HepG2 (cell line): ENCODE measurements at regions not wholly inside any gene's neighbourhood (a gene's known extent, or its start where the extent isn't known, plus 50 kb on each side); places are given as distances from the start of the nearest gene placed in this dataset.
"Not testable (repeated sequence)": the region's sequence is repeated elsewhere in the genome, so short reads cannot be mapped to it uniquely, and the experiment has no call there.

ENCODE experiments used
- ATAC-seq: fragments of 200-7000 bp; cut with Tn5 transposase; 3 replicates; pipeline ENCODE4 v1.9.1; 2020; ENCODE audit warnings: mild to moderate bottlenecking, moderate library complexity
- BruUV-seq: library from RNA; stranded (reverse); fragments of 400-500 nt; replicated peaks from 2 replicates; lab custom pipeline; 2021; lab: Mats Ljungman, UMichigan
- CTCF ChIA-PET: fragments of 300-600 bp; formaldehyde crosslinking; extraction: SDS; loops from one replicate; lab custom pipeline; 2021; ENCODE audit warnings: low total read pairs, inconsistent platforms, low intra/inter-chr PET ratio; lab: Yijun Ruan, JAX
- POLR2A ChIA-PET: fragments of 350-600 bp; sonication (Branson Sonifier 250); formaldehyde crosslinking; loops from one replicate; lab custom pipeline; 2020; ENCODE audit warnings: antibody characterized with exemption, inconsistent platforms; lab: Yijun Ruan, JAX
- DNase-seq: peaks from one replicate; pipeline ENCODE4 v3.0.0-alpha.2; 2015; ENCODE audit warnings: low spot score
- FAIRE-seq: peaks from 3 replicates; lab custom pipeline; 2011; peaks lifted over from hg19 to GRCh38; lab: Jason Lieb, UNC
- H2AFZ ChIP-seq: one replicate; pipeline ENCODE4 v1.6.1; 2011; ENCODE audit warnings: low read length, inconsistent platforms
- H3K27ac ChIP-seq: fragments of 300-600 bp; 3 replicates; pipeline ENCODE4 v1.8.0; 2011; ENCODE audit warnings: mixed run types, mild to moderate bottlenecking, mixed read lengths, low read length, inconsistent platforms; ENCODE audit not compliant: insufficient read depth; ENCODE audit errors: extremely low read length
- H3K27me3 ChIP-seq, 2 experiments: fragments of 200-600 bp in 1 of 2; 2 replicates in 1 of 2; 3 replicates in 1 of 2; pipeline versions ENCODE4 v1.6.0 to v1.8.0; 2011; ENCODE audit warnings: low read length in 2 of 2, mild to moderate bottlenecking in 2 of 2, moderate library complexity in 2 of 2, inconsistent platforms in 1 of 2; ENCODE audit not compliant: insufficient read depth in 2 of 2, control insufficient read depth in 1 of 2
- H3K36me3 ChIP-seq, 2 experiments: fragments of 200-600 bp in 1 of 2; replicated peaks in 1 of 2; 2 replicates in 1 of 2; 3 replicates in 1 of 2; pipeline versions ENCODE4 v1.5.1 to v1.8.0; 2011; ENCODE audit warnings: low read length in 2 of 2, inconsistent platforms in 1 of 2; ENCODE audit not compliant: insufficient read depth in 2 of 2, control insufficient read depth in 1 of 2
- H3K4me1 ChIP-seq: 2 replicates; pipeline ENCODE4 v1.5.1; 2012; ENCODE audit warnings: low read length, inconsistent platforms; ENCODE audit not compliant: insufficient read depth
- H3K4me2 ChIP-seq: 2 replicates; pipeline ENCODE4 v1.6.0; 2011; ENCODE audit warnings: low read depth, low read length, inconsistent platforms
- H3K4me3 ChIP-seq, 3 experiments: fragments of 200-600 bp in 1 of 3; sonication (generic), shearing (Covaris generic) in 1 of 3; replicated peaks in 1 of 3; 2 replicates each; pipeline ENCODE4 v1.5.1; 2011 to 2016; ENCODE audit warnings: low read length in 3 of 3, inconsistent platforms in 2 of 3, low read depth in 2 of 3, mild to moderate bottlenecking in 2 of 3, control low read depth in 1 of 3, mixed read lengths in 1 of 3; ENCODE audit not compliant: insufficient read depth in 1 of 3
- H3K79me2 ChIP-seq: one replicate; pipeline ENCODE4 v1.6.1; 2011; ENCODE audit warnings: low read length, inconsistent platforms; ENCODE audit not compliant: insufficient read depth
- H3K9ac ChIP-seq: 2 replicates; pipeline ENCODE4 v1.6.0; 2011; ENCODE audit warnings: mild to moderate bottlenecking, low read depth, low read length, inconsistent platforms; ENCODE audit not compliant: insufficient read depth
- H3K9me3 ChIP-seq: 2 replicates; pipeline ENCODE4 v1.5.1; 2012; ENCODE audit warnings: mild to moderate bottlenecking, low read length
- H4K20me1 ChIP-seq: 2 replicates; pipeline ENCODE4 v1.6.0; 2011; ENCODE audit warnings: inconsistent platforms, mild to moderate bottlenecking, low read length, moderate library complexity; ENCODE audit not compliant: insufficient read depth
- KLF15 ChIP-seq: sonication (generic); formaldehyde crosslinking; IDR thresholded peaks from 2 replicates; pipeline ENCODE4 v1.8.1; 2023; ENCODE audit warnings: borderline replicate concordance, mild to moderate bottlenecking, inconsistent platforms, missing genetic modification reagents, mixed read lengths
- XBP1 ChIP-seq: sonication (generic); formaldehyde crosslinking; IDR thresholded peaks from 2 replicates; pipeline ENCODE4 v1.5.0; 2020; ENCODE audit warnings: missing genetic modification reagents
- ZNF354B ChIP-seq: sonication (generic); formaldehyde crosslinking; IDR thresholded peaks from 2 replicates; pipeline ENCODE4 v1.8.0; 2022; ENCODE audit warnings: mild to moderate bottlenecking, missing genetic modification reagents
- WGBS: methylation state at CpG from one replicate; pipeline ENCODE4 v1.1.6; 2017; ENCODE audit warnings: low lambda C conversion rate; 5-methylcytosine and 5-hydroxymethylcytosine counted together
- in situ Hi-C: cut with HindIII; loops from 2 replicates; pipeline ENCODE4 v1.10.0; 2017; ENCODE audit warnings: low pct_unique_long_range_greater_than_20kb; ENCODE audit not compliant: extremely low pct_ligation_motif_present
- intact Hi-C: fragments of 100-400 bp; cut with micrococcal nuclease; formaldehyde crosslinking; loops from one replicate; pipeline ENCODE4 v1.10.0; 2022; ENCODE audit not compliant: unreplicated experiment
- TF ChIP-seq, protein P1 (sequence below): fragments of 450-650 bp; IDR thresholded peaks from 2 replicates; pipeline ENCODE4 v1.6.1; 2017; ENCODE audit warnings: mild to moderate bottlenecking
- TF ChIP-seq, protein P2 (sequence below): sonication (generic); formaldehyde crosslinking; IDR thresholded peaks from 2 replicates; pipeline ENCODE4 v1.9.0; 2021; ENCODE audit warnings: missing genetic modification reagents, borderline replicate concordance

DNA sequence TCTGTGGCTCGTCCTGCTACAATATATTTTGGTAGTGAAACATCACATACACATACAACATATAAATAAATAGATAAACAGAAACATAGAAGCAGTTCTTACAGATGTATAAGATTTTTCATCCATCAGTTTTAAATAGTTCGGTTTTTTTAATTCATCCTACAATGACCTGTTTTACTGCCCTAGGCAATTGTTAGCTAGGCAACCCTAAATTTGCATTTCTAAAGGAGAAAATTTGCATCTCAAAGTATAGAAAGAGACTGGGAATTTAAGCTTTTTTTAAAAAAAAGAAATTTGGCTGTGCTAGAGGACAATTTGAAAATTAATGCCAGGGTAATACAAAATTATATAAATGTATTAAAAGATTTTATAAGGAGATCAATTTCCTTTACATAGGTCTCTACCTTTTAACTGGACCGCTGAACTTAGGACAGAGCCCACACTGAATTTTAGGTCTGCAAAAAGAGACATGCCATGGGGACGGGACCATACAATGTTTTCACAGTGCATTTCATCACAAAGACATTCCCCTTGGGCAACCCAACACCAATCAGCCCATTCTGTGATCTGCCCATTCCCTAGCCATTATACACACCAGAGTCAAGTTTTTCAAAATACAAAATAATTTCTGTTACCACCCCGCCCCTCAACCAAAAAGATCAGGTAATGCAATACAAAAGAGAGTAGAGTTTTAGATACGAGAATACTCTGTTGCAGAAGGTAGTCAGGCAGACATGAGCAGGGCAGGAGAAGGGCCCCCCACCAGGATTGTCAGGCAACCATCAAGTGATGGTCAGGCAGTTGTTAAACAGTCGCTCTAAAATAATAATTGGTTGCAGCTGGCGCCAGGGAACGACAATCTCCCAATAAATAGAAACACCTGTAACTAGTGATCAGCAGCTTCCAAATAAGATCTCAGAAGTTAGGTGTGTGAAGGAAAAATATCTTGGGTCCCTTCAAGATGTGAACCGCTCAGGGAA lies 299.7 kb upstream of the SGCG start:
- Histone ChIP-seq H3K9ac (no peak overlapping the region), H3K9me3 (no peaks in the 10 kb centered on the region), H2AFZ (no peak overlapping the region), H3K4me1 (no peaks in the 10 kb centered on the region), H3K4me2 (no peak overlapping the region), H3K79me2 (no peaks in the 10 kb centered on the region), H3K4me3 (no peak overlapping the region), H3K27me3 (no peaks in the 10 kb centered on the region), H4K20me1 (no peaks in the 10 kb centered on the region), H3K36me3 (no peaks in the 10 kb centered on the region), H3K27ac (no peak overlapping the region)
- BruUV-seq, result no TSS peak
- ChIA-PET POLR2A (no interaction called here), CTCF (no interaction called here)
- intact Hi-C loops (no loop called here), in situ Hi-C loops (no loop called here)
- FAIRE-seq (no peak), DNase-seq (no peak), ATAC-seq (no peak)
- TF ChIP-seq XBP1 (CRISPR knock-in tag) (no peak), ZNF354B (CRISPR knock-in tag) (no peak), KLF15 (CRISPR knock-in tag) (no peak)
- TF ChIP-seq, protein P1, sequence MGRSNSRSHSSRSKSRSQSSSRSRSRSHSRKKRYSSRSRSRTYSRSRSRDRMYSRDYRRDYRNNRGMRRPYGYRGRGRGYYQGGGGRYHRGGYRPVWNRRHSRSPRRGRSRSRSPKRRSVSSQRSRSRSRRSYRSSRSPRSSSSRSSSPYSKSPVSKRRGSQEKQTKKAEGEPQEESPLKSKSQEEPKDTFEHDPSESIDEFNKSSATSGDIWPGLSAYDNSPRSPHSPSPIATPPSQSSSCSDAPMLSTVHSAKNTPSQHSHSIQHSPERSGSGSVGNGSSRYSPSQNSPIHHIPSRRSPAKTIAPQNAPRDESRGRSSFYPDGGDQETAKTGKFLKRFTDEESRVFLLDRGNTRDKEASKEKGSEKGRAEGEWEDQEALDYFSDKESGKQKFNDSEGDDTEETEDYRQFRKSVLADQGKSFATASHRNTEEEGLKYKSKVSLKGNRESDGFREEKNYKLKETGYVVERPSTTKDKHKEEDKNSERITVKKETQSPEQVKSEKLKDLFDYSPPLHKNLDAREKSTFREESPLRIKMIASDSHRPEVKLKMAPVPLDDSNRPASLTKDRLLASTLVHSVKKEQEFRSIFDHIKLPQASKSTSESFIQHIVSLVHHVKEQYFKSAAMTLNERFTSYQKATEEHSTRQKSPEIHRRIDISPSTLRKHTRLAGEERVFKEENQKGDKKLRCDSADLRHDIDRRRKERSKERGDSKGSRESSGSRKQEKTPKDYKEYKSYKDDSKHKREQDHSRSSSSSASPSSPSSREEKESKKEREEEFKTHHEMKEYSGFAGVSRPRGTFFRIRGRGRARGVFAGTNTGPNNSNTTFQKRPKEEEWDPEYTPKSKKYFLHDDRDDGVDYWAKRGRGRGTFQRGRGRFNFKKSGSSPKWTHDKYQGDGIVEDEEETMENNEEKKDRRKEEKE, result no peak
- TF ChIP-seq, protein P2, sequence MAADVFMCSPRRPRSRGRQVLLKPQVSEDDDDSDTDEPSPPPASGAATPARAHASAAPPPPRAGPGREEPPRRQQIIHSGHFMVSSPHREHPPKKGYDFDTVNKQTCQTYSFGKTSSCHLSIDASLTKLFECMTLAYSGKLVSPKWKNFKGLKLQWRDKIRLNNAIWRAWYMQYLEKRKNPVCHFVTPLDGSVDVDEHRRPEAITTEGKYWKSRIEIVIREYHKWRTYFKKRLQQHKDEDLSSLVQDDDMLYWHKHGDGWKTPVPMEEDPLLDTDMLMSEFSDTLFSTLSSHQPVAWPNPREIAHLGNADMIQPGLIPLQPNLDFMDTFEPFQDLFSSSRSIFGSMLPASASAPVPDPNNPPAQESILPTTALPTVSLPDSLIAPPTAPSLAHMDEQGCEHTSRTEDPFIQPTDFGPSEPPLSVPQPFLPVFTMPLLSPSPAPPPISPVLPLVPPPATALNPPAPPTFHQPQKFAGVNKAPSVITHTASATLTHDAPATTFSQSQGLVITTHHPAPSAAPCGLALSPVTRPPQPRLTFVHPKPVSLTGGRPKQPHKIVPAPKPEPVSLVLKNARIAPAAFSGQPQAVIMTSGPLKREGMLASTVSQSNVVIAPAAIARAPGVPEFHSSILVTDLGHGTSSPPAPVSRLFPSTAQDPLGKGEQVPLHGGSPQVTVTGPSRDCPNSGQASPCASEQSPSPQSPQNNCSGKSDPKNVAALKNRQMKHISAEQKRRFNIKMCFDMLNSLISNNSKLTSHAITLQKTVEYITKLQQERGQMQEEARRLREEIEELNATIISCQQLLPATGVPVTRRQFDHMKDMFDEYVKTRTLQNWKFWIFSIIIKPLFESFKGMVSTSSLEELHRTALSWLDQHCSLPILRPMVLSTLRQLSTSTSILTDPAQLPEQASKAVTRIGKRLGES (CRISPR knock-in tag), result no peak
- WGBS, result 37% methylated on average over 10 of the region's 10 CpGs

DNA sequence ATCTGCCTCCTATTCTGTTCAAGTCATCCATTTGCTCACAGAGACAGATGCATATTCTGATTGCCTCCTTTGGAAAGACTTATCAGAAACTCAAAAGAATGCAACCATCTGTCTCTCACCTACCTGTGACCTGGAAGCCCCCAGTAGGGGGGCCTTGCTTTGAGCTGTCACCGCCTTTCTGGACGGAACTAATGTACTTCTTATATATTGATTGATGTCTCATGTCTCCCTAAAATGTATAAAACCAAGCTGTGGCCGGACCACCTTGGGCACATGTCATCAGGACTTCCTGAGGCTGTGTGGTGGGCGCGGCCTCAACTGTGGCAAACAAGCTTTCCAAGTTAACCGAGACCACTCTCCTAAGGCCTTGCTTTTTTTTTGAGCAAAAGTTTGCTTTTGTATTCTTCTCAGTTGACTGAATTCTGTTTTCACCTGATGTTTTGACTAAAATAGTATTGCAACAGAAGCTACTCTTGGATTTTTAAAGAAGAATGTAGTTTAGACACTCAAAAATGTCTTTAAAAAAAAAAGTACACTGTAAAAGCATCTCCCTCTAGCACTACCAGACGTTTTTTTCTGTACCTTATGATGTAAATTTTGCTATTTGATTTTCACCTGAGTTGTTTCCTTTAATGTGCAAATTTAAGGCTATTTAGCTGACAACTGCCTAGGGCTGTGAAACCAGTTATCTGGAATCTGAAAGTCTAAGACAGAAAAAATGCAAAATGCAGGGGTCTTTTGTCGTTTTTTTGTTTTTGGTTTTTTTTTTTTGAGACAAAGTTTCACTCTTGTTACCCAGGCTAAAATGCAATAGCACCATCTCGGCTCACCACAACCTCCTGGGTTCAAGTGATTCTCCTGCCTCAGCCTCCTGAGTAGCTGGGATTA lies 298.8 kb upstream of the SGCG start:
- H3K36me3 ChIP-seq, POLR2A ChIA-PET, BruUV-seq, DNase-seq, intact Hi-C loops, H2AFZ ChIP-seq, H3K27me3 ChIP-seq, H3K9ac ChIP-seq, H3K9me3 ChIP-seq, H3K4me1 ChIP-seq, CTCF ChIA-PET, H3K4me3 ChIP-seq, in situ Hi-C loops, H4K20me1 ChIP-seq, ATAC-seq, H3K4me2 ChIP-seq, H3K27ac ChIP-seq, FAIRE-seq, H3K79me2 ChIP-seq: not testable (repeated sequence)
- WGBS, result 54% methylated on average over 9 of the region's 9 CpGs
